ENCODE measurements at regions not wholly inside any gene's neighbourhood (a gene's known extent, or its start where the extent isn't known, plus 50 kb on each side); places are given as distances from the start of the nearest gene placed in this dataset.
A peak's percentile ranks its signal among the peaks of the same experiment; 100 is the strongest.

DNA sequence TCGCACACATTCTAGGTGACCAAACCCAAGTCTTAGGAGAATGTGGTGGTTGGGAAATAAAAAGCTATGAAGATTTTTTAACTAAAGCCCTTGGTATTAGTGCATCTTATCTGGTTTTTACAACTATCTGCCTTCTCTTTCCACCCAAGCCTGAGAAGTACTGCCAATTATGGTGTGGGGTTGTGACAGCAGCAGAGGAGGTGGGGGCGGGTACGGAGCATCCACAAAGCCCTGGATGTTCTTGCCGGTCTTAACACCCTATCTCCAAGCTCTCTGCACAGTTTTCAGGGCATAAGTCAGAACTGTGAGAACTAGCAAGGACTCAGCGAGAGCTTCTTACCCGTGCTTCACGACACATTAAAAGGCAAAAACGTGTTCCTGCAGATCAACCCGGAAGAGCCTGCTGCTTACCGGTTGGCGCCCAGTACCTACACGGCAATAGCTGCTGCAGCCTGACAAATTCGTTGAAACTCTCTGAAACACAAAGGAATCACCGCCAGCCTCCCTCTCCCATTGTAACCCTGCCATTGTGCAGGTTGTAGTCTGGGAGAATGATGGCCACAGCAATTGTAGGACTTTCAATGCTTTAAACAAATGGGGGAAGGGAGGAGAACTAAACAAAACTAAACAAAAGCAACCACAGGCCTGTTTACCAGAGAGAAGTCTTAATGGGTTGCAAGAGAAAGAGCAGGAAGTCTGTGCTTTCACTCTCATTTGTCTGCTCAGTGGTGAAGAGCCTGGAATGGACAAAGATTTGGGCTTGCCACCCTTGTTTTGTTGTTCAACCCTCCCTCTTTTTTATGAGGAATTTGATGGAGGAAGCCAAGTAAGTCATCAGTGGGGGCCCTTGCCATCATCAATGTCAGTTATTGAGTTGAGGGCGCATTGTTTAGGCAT, 461.0 kb upstream of the JARID2 start:
- no peak for TF ChIP-seq CTCF (IDR thresholded peaks at IDR 0.05; ENCODE audit: insufficient read depth, low read depth, low read length, missing control alignments)
- H3K4me3 ChIP-seq (ENCODE audit: low read length) = no peak overlapping the region
- DNase-seq (ENCODE audit: low read depth) = peak; percentile 63

GRCh38 chr6:14785493-14785790, 460.4 kb upstream of the JARID2 start:
- no peak for TF ChIP-seq CTCF (IDR thresholded peaks at IDR 0.05; ENCODE audit: insufficient read depth, low read depth, low read length, missing control alignments)
- DNase-seq (ENCODE audit: low read depth) = no peak
- H3K4me3 ChIP-seq (ENCODE audit: low read length) = no peak overlapping the region

DNA sequence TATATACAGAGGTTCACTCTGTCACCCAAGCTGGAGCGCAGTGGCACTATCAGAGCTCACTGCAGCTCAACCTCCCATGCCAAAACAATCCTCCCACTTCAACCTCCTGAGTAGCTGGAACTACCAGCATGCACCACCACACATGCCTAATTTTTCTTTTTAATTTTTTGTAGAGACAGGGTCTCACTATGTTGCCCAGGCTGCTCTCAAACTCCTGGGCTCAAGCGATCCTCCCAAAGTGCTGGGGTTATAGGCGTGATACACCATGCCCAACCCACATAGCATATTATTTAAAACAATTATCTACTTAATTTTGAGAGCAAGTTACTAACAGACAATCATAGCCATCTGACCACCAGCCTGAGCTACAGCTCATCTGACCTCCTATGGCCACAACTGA, 459.9 kb upstream of the JARID2 start:
- no peak overlapping the region for H3K4me3 ChIP-seq (ENCODE audit: low read length)
- TF ChIP-seq CTCF (IDR thresholded peaks at IDR 0.05; ENCODE audit: insufficient read depth, low read depth, low read length, missing control alignments) = no peak
- no peak for DNase-seq (ENCODE audit: low read depth)

- TF ChIP-seq CTCF (IDR thresholded peaks at IDR 0.05; ENCODE audit: insufficient read depth, low read depth, low read length, missing control alignments) = no peak
- no peak for DNase-seq (ENCODE audit: low read depth)
- no peak overlapping the region for H3K4me3 ChIP-seq (ENCODE audit: low read length)
Measured at GRCh38 chr6:14786455-14786854, 459.4 kb upstream of the JARID2 start.

DNA sequence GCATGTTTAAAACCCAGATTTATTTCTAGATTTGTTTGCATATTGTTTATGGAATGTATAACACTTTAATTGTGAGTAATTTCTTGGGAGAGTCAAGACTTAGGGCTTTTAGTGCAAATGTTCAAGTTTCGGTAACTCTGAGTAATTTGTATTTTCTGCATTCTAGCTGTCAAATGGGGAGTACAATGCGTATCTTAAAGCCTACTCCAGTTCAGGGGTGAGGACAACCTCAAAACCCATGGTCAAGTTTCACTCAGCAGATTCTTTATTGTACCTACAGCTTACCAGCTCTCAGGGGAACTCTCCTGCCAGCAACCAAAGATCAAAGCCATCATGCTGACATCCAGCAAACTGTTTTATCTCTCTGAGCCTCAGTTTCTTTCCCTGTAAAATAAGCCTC, 458.6 kb upstream of the JARID2 start:
- DNase-seq (ENCODE audit: low read depth) = no peak
- H3K4me3 ChIP-seq (ENCODE audit: low read length) = no peak overlapping the region
- no peak for TF ChIP-seq CTCF (IDR thresholded peaks at IDR 0.05; ENCODE audit: insufficient read depth, low read depth, low read length, missing control alignments)

- TF ChIP-seq CTCF (IDR thresholded peaks at IDR 0.05; ENCODE audit: insufficient read depth, low read depth, low read length, missing control alignments) = no peak
- no peak overlapping the region for H3K4me3 ChIP-seq (ENCODE audit: low read length)
- DNase-seq (ENCODE audit: low read depth) = no peak
Measured at GRCh38 chr6:14787677-14788076, 458.2 kb upstream of the JARID2 start.

- H3K4me3 ChIP-seq (ENCODE audit: low read length) = no peak overlapping the region
- no peak for DNase-seq (ENCODE audit: low read depth)
- TF ChIP-seq CTCF (IDR thresholded peaks at IDR 0.05; ENCODE audit: insufficient read depth, low read depth, low read length, missing control alignments) = no peak
Measured at GRCh38 chr6:14789996-14790395, 455.9 kb upstream of the JARID2 start.
